ENCODE measurements at regions not wholly inside any gene's neighbourhood (a gene's known extent, or its start where the extent isn't known, plus 50 kb on each side); places are given as distances from the start of the nearest gene placed in this dataset.
"Not testable (repeated sequence)": the region's sequence is repeated elsewhere in the genome, so short reads cannot be mapped to it uniquely, and the experiment has no call there.

- H2BK20ac ChIP-seq (ENCODE audit: low read length); H2BK15ac ChIP-seq (ENCODE audit: low read length); CTCF ChIA-PET (ENCODE audit: partially characterized antibody); FAIRE-seq; H3K79me1 ChIP-seq (ENCODE audit: low read depth, low read length); H3K9me3 ChIP-seq (ENCODE audit: insufficient read depth in 2 of 2, low read depth in 1 of 2, low read length in 1 of 2); H3K14ac ChIP-seq (ENCODE audit: insufficient read length); H4K20me1 ChIP-seq (replicated peaks in 1 of 2; ENCODE audit: control insufficient read depth in 1 of 2, insufficient read depth in 2 of 2, low read length in 2 of 2); H3K4ac ChIP-seq (replicated peaks; ENCODE audit: insufficient read length, low read depth, low read length); H3K4me1 ChIP-seq (replicated peaks in 1 of 4; ENCODE audit: control insufficient read depth in 3 of 4, insufficient read depth in 4 of 4, low read length in 3 of 4); H3K56ac ChIP-seq (replicated peaks; ENCODE audit: insufficient read length, low read depth, low read length); H2AFZ ChIP-seq (ENCODE audit: low read length); H3K36me3 ChIP-seq (ENCODE audit: control insufficient read depth in 2 of 4, insufficient read depth in 4 of 4, low read length in 3 of 4); H2BK12ac ChIP-seq (ENCODE audit: low read depth, low read length); H2AK5ac ChIP-seq (ENCODE audit: low read depth, low read length); H4K91ac ChIP-seq (replicated peaks; ENCODE audit: insufficient read length, low read length); H3K23ac ChIP-seq (ENCODE audit: insufficient read length); H3K23me2 ChIP-seq (ENCODE audit: low read depth, low read length); H2BK120ac ChIP-seq (replicated peaks; ENCODE audit: low read depth, low read length); H3K27me3 ChIP-seq (replicated peaks in 1 of 4; ENCODE audit: control insufficient read depth in 3 of 4, extremely low read depth in 1 of 4, insufficient read depth in 3 of 4, low read length in 3 of 4): not testable (repeated sequence)
- POLR2A ChIA-PET (ENCODE audit: partially characterized antibody): interaction anchor here (0.7 to 2.2 kb wide), 3 partner anchors 18 to 84 kb away, joined by 3 to 9 read pairs (median 7); partner anchors contain the start of gene QPRT
- H4K5ac ChIP-seq (ENCODE audit: insufficient read length, low read depth, low read length): peak overlapping the region; percentile 60
- H3K18ac ChIP-seq (ENCODE audit: extremely low read depth, low read length): peak overlapping the region; percentile 83
- peak overlapping the region; percentile 81; the same call in 1 of the 2 replicates for H3K27ac ChIP-seq (ENCODE audit: low read depth, low read length)
- WGBS, 2 experiments (ENCODE audit: extremely low coverage in 1 of 2, insufficient coverage in 1 of 2, insufficient read length in 1 of 2, insufficient replicate concordance in 2 of 2, low coverage in 1 of 2, low lambda C conversion rate in 2 of 2, missing lambda C conversion rate in 1 of 2): 2% methylated on average over 51 of the region's 91 CpGs; no CpG with 5 or more reads in 1 of the 2 experiments
- 0 out of 2 replicates have a peak overlapping the region, but pooled peaks have one; percentile 80 for H4K8ac ChIP-seq (ENCODE audit: extremely low read depth, insufficient read depth, low read length)
- H3K79me2 ChIP-seq (ENCODE audit: control insufficient read depth in 1 of 2, insufficient read depth in 2 of 2, low read length in 2 of 2): peaks cover 3 to 44% of the 10 kb centered on the region in 2 experiments; a peak in 2 of 4 replicates
- peak overlapping the region; percentile 61 to 85 (median 68) for H3K4me3 ChIP-seq (ENCODE audit: extremely low read depth in 1 of 4, insufficient read depth in 2 of 4, low read depth in 3 of 4, low read length in 4 of 4)
- H2BK5ac ChIP-seq (ENCODE audit: low read depth, low read length): peak overlapping the region; percentile 81; the same call in 1 of the 2 replicates
- H3K4me2 ChIP-seq (ENCODE audit: insufficient read depth in 1 of 2, low read depth in 2 of 2, low read length in 2 of 2): peak overlapping the region; percentile 53 to 66
- DNase-seq (ENCODE audit: low read depth in 1 of 2, low spot score in 2 of 2): peak; percentile 62 to 93
- H3K9ac ChIP-seq (replicated peaks in 1 of 4; ENCODE audit: extremely low read depth in 1 of 4, low read depth in 3 of 4, low read length in 3 of 4): peak overlapping the region in 3 of 4 experiments; percentile 65 to 86 (median 78)
- TF ChIP-seq POLR2AphosphoS5 (IDR thresholded peaks at IDR 0.05; ENCODE audit: low read depth, low read length): peak; percentile 69; the same call in 1 of the 2 replicates
- peak; percentile 66 for TF ChIP-seq MAX (IDR thresholded peaks at IDR 0.05)
- TF ChIP-seq SIN3A (conservative IDR thresholded peaks at IDR 0.05 in 1 of 2, IDR thresholded peaks at IDR 0.05 in 1 of 2; ENCODE audit: low read depth in 1 of 2, low read length in 2 of 2): peak in 1 of 2 experiments; percentile 49; a peak in 1 of 4 replicates
- TF ChIP-seq CREB1 (IDR thresholded peaks at IDR 0.05): peak; percentile 39; the same call in 1 of the 2 replicates
- TF ChIP-seq E2F6 (IDR thresholded peaks at IDR 0.05): peak; percentile 65
- TF ChIP-seq TBP (IDR thresholded peaks at IDR 0.05; ENCODE audit: low read depth, low read length): peak; percentile 51
- TF ChIP-seq, protein P1, sequence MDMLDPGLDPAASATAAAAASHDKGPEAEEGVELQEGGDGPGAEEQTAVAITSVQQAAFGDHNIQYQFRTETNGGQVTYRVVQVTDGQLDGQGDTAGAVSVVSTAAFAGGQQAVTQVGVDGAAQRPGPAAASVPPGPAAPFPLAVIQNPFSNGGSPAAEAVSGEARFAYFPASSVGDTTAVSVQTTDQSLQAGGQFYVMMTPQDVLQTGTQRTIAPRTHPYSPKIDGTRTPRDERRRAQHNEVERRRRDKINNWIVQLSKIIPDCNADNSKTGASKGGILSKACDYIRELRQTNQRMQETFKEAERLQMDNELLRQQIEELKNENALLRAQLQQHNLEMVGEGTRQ (IDR thresholded peaks at IDR 0.05; ENCODE audit: low read length): peak; percentile 39; the same call in 1 of the 2 replicates
- TF ChIP-seq TAF1 (IDR thresholded peaks at IDR 0.05; ENCODE audit: low read depth, low read length): peak; percentile 76
- 0 out of 2 replicates have a peak, but pooled peaks have one; percentile 32 for TF ChIP-seq SP1 (IDR thresholded peaks at IDR 0.05; ENCODE audit: low read depth, low read length)
Measured at GRCh38 chr16:29594926-29595838, 67.9 kb upstream of the SPN start.
